Liver (tissue), 8 donors: ENCODE measurements at regions not wholly inside any gene's neighbourhood (a gene's known extent, or its start where the extent isn't known, plus 50 kb on each side); places are given as distances from the start of the nearest gene placed in this dataset.

ENCODE experiments used
- DNase-seq: peaks from one replicate; pipeline ENCODE4 v3.0.0-alpha.2; 2017; ENCODE audit warnings: low spot score
- H3K27ac ChIP-seq, 2 donors: one replicate each; pipeline ENCODE4 v1.7.0; 2013; ENCODE audit warnings: inconsistent platforms in 2 of 2, low read length in 2 of 2, control low read depth in 1 of 2, low read depth in 1 of 2, mild to moderate bottlenecking in 1 of 2
- H3K27me3 ChIP-seq, 4 donors: one replicate each; pipeline versions ENCODE4 v1.6.1 to v1.7.0; 2013; ENCODE audit warnings: low read length in 3 of 4, inconsistent platforms in 1 of 4, mild to moderate bottlenecking in 1 of 4, moderate library complexity in 1 of 4; ENCODE audit not compliant: control insufficient read depth in 4 of 4, insufficient read depth in 4 of 4
- H3K36me3 ChIP-seq, 4 donors: one replicate each; pipeline versions ENCODE4 v1.6.1 to v1.7.0; 2013; ENCODE audit warnings: low read length in 3 of 4, mild to moderate bottlenecking in 3 of 4, low read depth in 1 of 4, moderate library complexity in 1 of 4; ENCODE audit not compliant: control insufficient read depth in 4 of 4, insufficient read depth in 3 of 4
- H3K4me1 ChIP-seq, 4 donors: one replicate each; pipeline versions ENCODE4 v1.6.1 to v1.7.0; 2013; ENCODE audit warnings: low read length in 3 of 4, mild to moderate bottlenecking in 3 of 4, moderate library complexity in 1 of 4; ENCODE audit not compliant: control insufficient read depth in 4 of 4, insufficient read depth in 4 of 4
- H3K4me3 ChIP-seq, 3 donors: one replicate each; pipeline versions ENCODE4 v1.6.1 to v1.7.0; 2013; ENCODE audit warnings: low read length in 3 of 3, control low read depth in 1 of 3, low read depth in 1 of 3, mild to moderate bottlenecking in 1 of 3
- H3K9ac ChIP-seq, 2 donors: one replicate each; pipeline ENCODE4 v1.7.0; 2013; ENCODE audit warnings: low read length in 2 of 2, mild to moderate bottlenecking in 2 of 2, moderate library complexity in 2 of 2, control low read depth in 1 of 2, low read depth in 1 of 2
- H3K9me3 ChIP-seq, 4 donors: one replicate each; pipeline versions ENCODE4 v1.6.1 to v1.7.0; 2013; ENCODE audit warnings: low read length in 3 of 4; ENCODE audit not compliant: control insufficient read depth in 4 of 4
- ATF3 ChIP-seq: IDR thresholded peaks from 2 replicates; pipeline ENCODE4 v1.6.1; 2016; ENCODE audit warnings: antibody characterized with exemption
- CTCF ChIP-seq: fragments of 150-350 bp; IDR thresholded peaks from 2 replicates; pipeline ENCODE4 v1.5.1; 2017; ENCODE audit warnings: improper control_type of control experiment, low read depth, low read length; ENCODE audit not compliant: missing input control
- EGR1 ChIP-seq, 2 donors: IDR thresholded peaks; 2 replicates each; pipeline ENCODE4 v1.6.1; 2016 to 2018; ENCODE audit warnings: antibody characterized with exemption in 2 of 2, low read depth in 2 of 2
- FOXA2 ChIP-seq: IDR thresholded peaks from 2 replicates; pipeline ENCODE4 v1.6.1; 2016; ENCODE audit warnings: antibody characterized with exemption
- GABPA ChIP-seq, 2 donors: IDR thresholded peaks in 1 of 2; conservative IDR thresholded peaks in 1 of 2; 2 replicates each; pipeline ENCODE4 v1.6.1; 2016; ENCODE audit warnings: antibody characterized with exemption in 2 of 2, mild to moderate bottlenecking in 1 of 2, moderate library complexity in 1 of 2
- HNF4A ChIP-seq, 2 donors: conservative IDR thresholded peaks; 2 replicates each; pipeline ENCODE4 v1.6.1; 2016; ENCODE audit warnings: antibody characterized with exemption in 2 of 2, mild to moderate bottlenecking in 2 of 2
- HNF4G ChIP-seq: IDR thresholded peaks from 2 replicates; pipeline ENCODE4 v1.6.1; 2016; ENCODE audit warnings: antibody characterized with exemption
- JUND ChIP-seq, 2 donors: IDR thresholded peaks; 2 replicates each; pipeline ENCODE4 v1.6.1; 2016; ENCODE audit warnings: antibody characterized with exemption in 2 of 2
- MAX ChIP-seq: IDR thresholded peaks from 2 replicates; pipeline ENCODE4 v1.6.1; 2016; ENCODE audit warnings: antibody characterized with exemption
- RAD21 ChIP-seq, 2 donors: IDR thresholded peaks; 2 replicates each; pipeline ENCODE4 v1.6.1; 2016; ENCODE audit warnings: antibody characterized with exemption in 2 of 2, mild to moderate bottlenecking in 2 of 2
- REST ChIP-seq: IDR thresholded peaks from 2 replicates; pipeline ENCODE4 v1.6.1; 2016; ENCODE audit warnings: antibody characterized with exemption, mild to moderate bottlenecking
- RXRA ChIP-seq, 2 donors: IDR thresholded peaks; 2 replicates each; pipeline ENCODE4 v1.6.1; 2017 to 2018; ENCODE audit warnings: antibody characterized with exemption in 2 of 2, mild to moderate bottlenecking in 1 of 2
- SP1 ChIP-seq: IDR thresholded peaks from 2 replicates; pipeline ENCODE4 v1.6.1; 2018; ENCODE audit warnings: antibody characterized with exemption, mild to moderate bottlenecking
- TAF1 ChIP-seq: conservative IDR thresholded peaks from 2 replicates; pipeline ENCODE4 v1.6.1; 2016; ENCODE audit warnings: antibody characterized with exemption, mild to moderate bottlenecking
- YY1 ChIP-seq: IDR thresholded peaks from 2 replicates; pipeline ENCODE4 v1.6.1; 2016; ENCODE audit warnings: antibody characterized with exemption, mild to moderate bottlenecking
- ZBTB33 ChIP-seq: IDR thresholded peaks from 2 replicates; pipeline ENCODE4 v1.6.1; 2016; ENCODE audit warnings: antibody characterized with exemption
- WGBS: extraction: QIAGEN DNeasy Blood & Tissue Kit; methylation state at CpG from one replicate; pipeline ENCODE4 v1.1.7; 2013; 5-methylcytosine and 5-hydroxymethylcytosine counted together
- donor health status: healthy.
- donor health status: healthy.
- donor health status: healthy.
- donor health status: healthy.
- donor health status: healthy.

GRCh38 chr1:185529673-185530072, 204.5 kb upstream of the HMCN1 start:
- no peaks in the 10 kb centered on the region for H3K9me3 ChIP-seq
- 90% methylated on average over 3 of the region's 3 CpGs for WGBS
- TF ChIP-seq GABPA (IDR thresholded peaks at IDR 0.05 in 1 of 2, conservative IDR thresholded peaks at IDR 0.05 in 1 of 2) (no peak), FOXA2 (no peak), REST (no peak)
- H3K4me3 ChIP-seq: no peak overlapping the region
- H3K9ac ChIP-seq: no peak overlapping the region
- H3K36me3 ChIP-seq: no peaks in the 10 kb centered on the region
- no peak overlapping the region for H3K27ac ChIP-seq
- H3K27me3 ChIP-seq: no peaks in the 10 kb centered on the region
- DNase-seq: no peak
- H3K4me1 ChIP-seq: peaks cover 3 to 9% (median 4%) of the 10 kb centered on the region in 4 donors

GRCh38 chr1:185528084-185528676, 206.0 kb upstream of the HMCN1 start:
- no peak for DNase-seq
- 89% methylated on average over 4 of the region's 4 CpGs for WGBS
- H3K27ac ChIP-seq: no peak overlapping the region
- H3K36me3 ChIP-seq: no peaks in the 10 kb centered on the region
- H3K9ac ChIP-seq: no peak overlapping the region
- H3K27me3 ChIP-seq: no peaks in the 10 kb centered on the region
- no peak for TF ChIP-seq JUND (IDR thresholded peaks at IDR 0.05)
- no peak for TF ChIP-seq REST
- TF ChIP-seq CTCF: no peak
- TF ChIP-seq HNF4A (conservative IDR thresholded peaks at IDR 0.05): no peak
- no peak for TF ChIP-seq YY1
- TF ChIP-seq MAX: no peak
- TF ChIP-seq HNF4G: no peak
- no peak for TF ChIP-seq RXRA (IDR thresholded peaks at IDR 0.05)
- no peak for TF ChIP-seq GABPA (IDR thresholded peaks at IDR 0.05 in 1 of 2, conservative IDR thresholded peaks at IDR 0.05 in 1 of 2)
- TF ChIP-seq ZBTB33: no peak
- TF ChIP-seq EGR1 (IDR thresholded peaks at IDR 0.05; ENCODE audit: low read depth in 2 of 2): no peak
- TF ChIP-seq TAF1: no peak
- TF ChIP-seq ATF3: no peak
- TF ChIP-seq SP1: no peak
- TF ChIP-seq RAD21 (IDR thresholded peaks at IDR 0.05): no peak
- H3K4me3 ChIP-seq: no peak overlapping the region
- H3K9me3 ChIP-seq: no peaks in the 10 kb centered on the region
- no peaks in the 10 kb centered on the region for H3K4me1 ChIP-seq
